COLO668 (cell line): ENCODE measurements at regions not wholly inside any gene's neighbourhood (a gene's known extent, or its start where the extent isn't known, plus 50 kb on each side); places are given as distances from the start of the nearest gene placed in this dataset.

ENCODE experiments used
- DNase-seq: peaks from one replicate; lab custom pipeline; 2025; ENCODE audit not compliant: unreplicated experiment; lab: John Stamatoyannopoulos, UW

GRCh38 chr4:19455196-19455595 lies 796.5 kb upstream of the SLIT2 start:
- DNase-seq = no peak

- DNase-seq = no peak
Measured at GRCh38 chr4:19438233-19438632, 813.5 kb upstream of the SLIT2 start.

- DNase-seq = no peak
Measured at GRCh38 chr4:19437008-19437407, 814.7 kb upstream of the SLIT2 start.

GRCh38 chr4:19429684-19430083 lies 822.0 kb upstream of the SLIT2 start:
- DNase-seq = no peak

GRCh38 chr4:19425146-19425545 lies 826.6 kb upstream of the SLIT2 start:
- DNase-seq = no peak

GRCh38 chr4:19417256-19417655 lies 834.4 kb upstream of the SLIT2 start:
- no peak for DNase-seq

GRCh38 chr4:19416146-19416545 lies 835.6 kb upstream of the SLIT2 start:
- no peak for DNase-seq

GRCh38 chr4:19408490-19408889 lies 843.2 kb upstream of the SLIT2 start:
- DNase-seq = no peak

GRCh38 chr4:19406789-19407188 lies 844.9 kb upstream of the SLIT2 start:
- no peak for DNase-seq

GRCh38 chr4:19403786-19404370 lies 847.8 kb upstream of the SLIT2 start:
- DNase-seq = no peak

- no peak for DNase-seq
Measured at GRCh38 chr4:19402581-19403065, 849.1 kb upstream of the SLIT2 start.

- no peak for DNase-seq
Measured at GRCh38 chr4:19401301-19402080, 850.2 kb upstream of the SLIT2 start.

GRCh38 chr4:19400820-19401219 lies 850.9 kb upstream of the SLIT2 start:
- DNase-seq = no peak

GRCh38 chr4:19399001-19399400 lies 852.7 kb upstream of the SLIT2 start:
- no peak for DNase-seq

GRCh38 chr4:19386786-19387185 lies 864.9 kb upstream of the SLIT2 start:
- DNase-seq = no peak

GRCh38 chr4:19382993-19383756 lies 868.5 kb upstream of the SLIT2 start:
- DNase-seq = no peak

- DNase-seq = no peak
Measured at GRCh38 chr4:19381068-19381467, 870.6 kb upstream of the SLIT2 start.

GRCh38 chr4:19380600-19380999 lies 871.1 kb upstream of the SLIT2 start:
- DNase-seq = no peak

- DNase-seq = no peak
Measured at GRCh38 chr4:19379191-19379708, 872.5 kb upstream of the SLIT2 start.

GRCh38 chr4:19375931-19376330 lies 875.8 kb upstream of the SLIT2 start:
- DNase-seq = no peak

GRCh38 chr4:19375136-19375804 lies 876.4 kb upstream of the SLIT2 start:
- DNase-seq = no peak
